Natural killer cell (primary cell): ENCODE measurements at regions not wholly inside any gene's neighbourhood (a gene's known extent, or its start where the extent isn't known, plus 50 kb on each side); places are given as distances from the start of the nearest gene placed in this dataset.

Experiments
- ATAC-seq, 3 donors: fragments of 150-1000 bp in 2 of 3; fragments of 200-7000 bp in 1 of 3; cut with Tn5 transposase; 1 replicate in 1 of 3; 2 replicates in 2 of 3; pipeline ENCODE4 v1.10.0; 2021; ENCODE audit warnings: mild to moderate bottlenecking in 2 of 3, moderate library complexity in 2 of 3
- DNase-seq, 2 donors: peaks; one replicate each; pipeline versions ENCODE4 v3.0.0 to v3.0.0-alpha.2; 2013 to 2021; ENCODE audit warnings: mixed read lengths in 1 of 2
- H3K27ac ChIP-seq: one replicate; pipeline ENCODE4 v1.5.1; 2013; ENCODE audit warnings: mild to moderate bottlenecking, low read length
- H3K27me3 ChIP-seq: one replicate; pipeline ENCODE4 v1.6.1; 2013; ENCODE audit warnings: low read length; ENCODE audit not compliant: control insufficient read depth, insufficient read depth
- H3K36me3 ChIP-seq: one replicate; pipeline ENCODE4 v1.6.1; 2013; ENCODE audit warnings: low read length; ENCODE audit not compliant: control insufficient read depth, insufficient read depth
- H3K4me1 ChIP-seq: one replicate; pipeline ENCODE4 v1.6.1; 2013; ENCODE audit warnings: low read length; ENCODE audit not compliant: control insufficient read depth, insufficient read depth
- H3K4me3 ChIP-seq: one replicate; pipeline ENCODE4 v1.5.1; 2013; ENCODE audit warnings: low read length
- H3K9me3 ChIP-seq: one replicate; pipeline ENCODE4 v1.6.1; 2013; ENCODE audit warnings: low read length; ENCODE audit not compliant: control insufficient read depth, insufficient read depth
- H3K27ac Mint-ChIP-seq, 2 donors: one replicate each; pipeline ENCODE4 v1.8.0; 2022; ENCODE audit warnings: mild to moderate bottlenecking in 2 of 2, mixed read lengths in 2 of 2, moderate library complexity in 1 of 2
- H3K27me3 Mint-ChIP-seq, 2 donors: one replicate each; pipeline ENCODE4 v1.8.0; 2022; ENCODE audit warnings: low read depth in 2 of 2, mixed read lengths in 2 of 2
- H3K36me3 Mint-ChIP-seq: one replicate; pipeline ENCODE4 v1.8.0; 2022; ENCODE audit warnings: mixed read lengths
- H3K4me1 Mint-ChIP-seq, 2 donors: one replicate each; pipeline ENCODE4 v1.8.0; 2022; ENCODE audit warnings: mixed read lengths in 2 of 2
- H3K4me3 Mint-ChIP-seq: one replicate; pipeline ENCODE4 v1.8.0; 2022; ENCODE audit warnings: mild to moderate bottlenecking, moderate library complexity, mixed read lengths
- H3K9me3 Mint-ChIP-seq, 2 donors: one replicate each; pipeline ENCODE4 v1.8.0; 2022; ENCODE audit warnings: mixed read lengths in 2 of 2
- WGBS: methylation state at CpG from one replicate; pipeline ENCODE4 v1.1.7; 2013; ENCODE audit warnings: missing lambda C conversion rate; ENCODE audit not compliant: insufficient coverage; 5-methylcytosine and 5-hydroxymethylcytosine counted together
- intact Hi-C: fragments of 100-400 bp; cut with micrococcal nuclease; formaldehyde crosslinking; loops from one replicate; pipeline ENCODE4 v1.14.2; 2022
- TF ChIP-seq, protein P1 (sequence below): fragments of 200-600 bp; IDR thresholded peaks from one replicate; pipeline ENCODE4 v1.8.0; 2022; ENCODE audit warnings: antibody characterized with exemption

DNA sequence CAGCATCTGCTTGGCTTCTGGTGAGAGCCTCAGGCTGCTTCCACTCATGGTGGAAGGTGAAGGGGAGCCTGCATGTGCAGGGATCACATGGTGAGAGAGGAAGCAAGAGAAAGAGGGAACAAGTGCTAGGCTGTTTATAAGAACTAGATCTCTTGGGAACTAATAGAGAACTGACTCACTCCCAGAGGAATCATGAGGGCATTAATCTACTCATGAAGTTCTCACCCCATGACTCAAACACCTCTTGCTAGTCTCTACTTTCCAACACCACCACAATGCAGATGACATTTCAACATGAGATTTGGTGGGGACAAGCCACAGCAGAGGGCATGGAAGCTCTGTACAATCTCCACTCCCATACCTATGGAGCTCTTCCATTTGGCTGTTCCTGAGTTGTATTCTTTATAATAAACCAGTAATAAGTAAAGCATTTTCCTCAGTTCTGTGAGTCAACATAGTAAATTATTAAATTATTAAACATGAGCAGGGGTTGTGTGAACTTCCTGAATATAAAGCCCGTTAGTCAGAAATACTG, 524.1 kb upstream of the NRSN1 start:
- no peaks in the 10 kb centered on the region for H3K9me3 ChIP-seq
- ATAC-seq (no peak), DNase-seq (no peak)
- no peaks in the 10 kb centered on the region for H3K27me3 Mint-ChIP-seq
- WGBS = 87% methylated on average over 1 of the region's 1 CpG
- H3K4me1 Mint-ChIP-seq = no peaks in the 10 kb centered on the region
- intact Hi-C loops = no loop called here
- H3K4me3 ChIP-seq = no peak overlapping the region
- TF ChIP-seq, protein P1, sequence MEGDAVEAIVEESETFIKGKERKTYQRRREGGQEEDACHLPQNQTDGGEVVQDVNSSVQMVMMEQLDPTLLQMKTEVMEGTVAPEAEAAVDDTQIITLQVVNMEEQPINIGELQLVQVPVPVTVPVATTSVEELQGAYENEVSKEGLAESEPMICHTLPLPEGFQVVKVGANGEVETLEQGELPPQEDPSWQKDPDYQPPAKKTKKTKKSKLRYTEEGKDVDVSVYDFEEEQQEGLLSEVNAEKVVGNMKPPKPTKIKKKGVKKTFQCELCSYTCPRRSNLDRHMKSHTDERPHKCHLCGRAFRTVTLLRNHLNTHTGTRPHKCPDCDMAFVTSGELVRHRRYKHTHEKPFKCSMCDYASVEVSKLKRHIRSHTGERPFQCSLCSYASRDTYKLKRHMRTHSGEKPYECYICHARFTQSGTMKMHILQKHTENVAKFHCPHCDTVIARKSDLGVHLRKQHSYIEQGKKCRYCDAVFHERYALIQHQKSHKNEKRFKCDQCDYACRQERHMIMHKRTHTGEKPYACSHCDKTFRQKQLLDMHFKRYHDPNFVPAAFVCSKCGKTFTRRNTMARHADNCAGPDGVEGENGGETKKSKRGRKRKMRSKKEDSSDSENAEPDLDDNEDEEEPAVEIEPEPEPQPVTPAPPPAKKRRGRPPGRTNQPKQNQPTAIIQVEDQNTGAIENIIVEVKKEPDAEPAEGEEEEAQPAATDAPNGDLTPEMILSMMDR = no peak
- H3K4me3 Mint-ChIP-seq = no peak overlapping the region
- no peak overlapping the region for H3K27ac ChIP-seq
- peaks cover 21 to 25% of the 10 kb centered on the region in 2 donors for H3K9me3 Mint-ChIP-seq
- no peak overlapping the region for H3K27ac Mint-ChIP-seq
- H3K4me1 ChIP-seq = no peaks in the 10 kb centered on the region
- no peaks in the 10 kb centered on the region for H3K36me3 ChIP-seq
- no peaks in the 10 kb centered on the region for H3K27me3 ChIP-seq
- H3K36me3 Mint-ChIP-seq = peaks cover 14% of the 10 kb centered on the region

DNA sequence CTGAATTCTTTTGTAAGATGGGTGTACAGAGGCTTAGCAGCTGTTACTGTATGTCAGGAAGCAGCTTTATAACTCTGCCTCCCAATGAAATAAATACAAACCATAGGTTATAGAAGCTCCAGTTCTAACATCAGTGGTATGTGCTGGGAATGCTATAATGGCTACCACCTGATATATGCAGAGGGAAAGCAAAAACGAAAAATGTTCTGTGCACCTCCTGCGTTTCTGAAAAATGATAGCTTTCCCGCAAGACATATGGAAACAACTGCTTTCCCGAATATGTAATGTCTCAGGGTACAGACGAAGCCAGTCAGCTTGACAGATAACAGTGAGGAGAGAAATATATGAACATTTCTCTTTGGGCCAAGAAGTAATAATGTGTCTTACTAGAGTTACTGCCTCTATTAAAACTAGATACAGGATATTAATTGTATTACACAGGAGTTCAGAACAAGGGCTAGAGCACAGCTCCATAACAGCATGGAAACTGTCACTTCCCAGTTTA, 517.0 kb upstream of the NRSN1 start:
- Histone ChIP-seq H3K4me1 (no peaks in the 10 kb centered on the region), H3K27me3 (no peaks in the 10 kb centered on the region), H3K36me3 (no peaks in the 10 kb centered on the region), H3K4me3 (no peak overlapping the region), H3K27ac (no peak overlapping the region), H3K9me3 (no peaks in the 10 kb centered on the region)
- no peak for DNase-seq
- TF ChIP-seq, protein P1 = no peak
- Mint-ChIP-seq H3K36me3 (no peaks in the 10 kb centered on the region), H3K27ac (no peak overlapping the region), H3K4me1 (no peaks in the 10 kb centered on the region), H3K4me3 (no peak overlapping the region), H3K27me3 (no peaks in the 10 kb centered on the region), H3K9me3 (peaks cover 9% of the 10 kb centered on the region in 2 donors)
- ATAC-seq = no peak
- 91% methylated on average over 5 of the region's 5 CpGs for WGBS
- intact Hi-C loops = no loop called here

DNA sequence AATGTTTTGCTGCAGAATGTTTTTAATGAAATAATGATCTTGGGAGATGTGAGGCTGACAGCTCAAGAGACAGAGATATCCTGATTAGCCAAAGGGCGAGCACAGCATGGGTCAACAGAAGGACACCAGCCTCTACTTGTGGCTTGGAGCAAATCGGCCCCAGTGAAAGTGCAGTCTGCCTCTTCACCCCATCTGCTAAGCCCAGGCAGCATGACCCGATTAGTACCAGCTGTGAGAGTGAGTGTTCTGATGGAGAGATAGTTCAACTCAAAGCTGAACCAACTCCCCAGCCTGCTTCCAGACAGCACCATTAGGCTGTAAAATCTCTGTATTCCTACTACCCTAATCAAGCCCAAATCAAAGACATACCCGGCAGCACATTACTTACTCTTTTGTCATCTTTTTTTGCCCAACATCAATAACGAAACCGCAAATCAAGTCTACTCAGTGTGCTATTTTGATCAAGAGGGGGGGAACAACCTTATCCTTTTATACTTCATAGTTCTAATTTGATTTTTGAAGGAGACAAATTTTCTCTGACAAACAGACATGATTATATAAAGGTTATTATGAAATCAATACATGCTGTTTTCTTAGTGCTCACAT, 514.1 kb upstream of the NRSN1 start:
- TF ChIP-seq, protein P1 = no peak
- no peak for ATAC-seq
- no peak overlapping the region for H3K4me3 ChIP-seq

DNA sequence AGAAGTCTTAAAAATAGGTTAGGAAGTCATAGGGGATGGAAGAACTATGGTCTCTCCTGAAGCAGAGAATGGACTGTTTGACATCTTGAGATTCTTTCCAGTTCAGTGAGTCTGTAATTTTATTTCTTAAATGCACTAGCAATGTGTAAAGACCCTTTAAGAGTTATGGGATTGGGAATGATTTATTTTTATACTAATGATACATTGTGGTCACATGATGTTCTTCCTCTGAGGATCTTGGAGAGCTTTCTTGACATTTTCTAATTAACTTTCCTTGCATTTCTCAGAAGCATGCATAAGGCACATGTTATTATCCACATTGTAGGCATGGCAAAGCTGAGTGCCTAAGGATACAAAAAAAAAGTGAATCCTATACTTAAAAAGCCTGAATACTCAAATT, 507.6 kb upstream of the NRSN1 start:
- no peaks in the 10 kb centered on the region for H3K36me3 Mint-ChIP-seq
- H3K4me3 Mint-ChIP-seq = no peak overlapping the region
- ATAC-seq = no peak
- TF ChIP-seq, protein P1 = no peak
- no peaks in the 10 kb centered on the region for H3K4me1 ChIP-seq
- no peak overlapping the region for H3K27ac ChIP-seq
- no peak for DNase-seq
- H3K4me3 ChIP-seq = no peak overlapping the region
- H3K27ac Mint-ChIP-seq = no peak overlapping the region
- intact Hi-C loops = no loop called here
- peaks cover 11 to 16% of the 10 kb centered on the region in 2 donors for H3K9me3 Mint-ChIP-seq
- no peaks in the 10 kb centered on the region for H3K27me3 Mint-ChIP-seq
- H3K9me3 ChIP-seq = no peaks in the 10 kb centered on the region
- no peaks in the 10 kb centered on the region for H3K27me3 ChIP-seq
- no peaks in the 10 kb centered on the region for H3K4me1 Mint-ChIP-seq
- H3K36me3 ChIP-seq = no peaks in the 10 kb centered on the region

More for the DNA sequence above, 514.1 kb upstream of the NRSN1 start:
- 88% methylated on average over 3 of the region's 6 CpGs for WGBS
- Mint-ChIP-seq H3K9me3 (peaks cover 8 to 9% of the 10 kb centered on the region in 2 donors), H3K4me3 (no peak overlapping the region), H3K4me1 (no peaks in the 10 kb centered on the region), H3K27me3 (no peaks in the 10 kb centered on the region), H3K27ac (no peak overlapping the region), H3K36me3 (no peaks in the 10 kb centered on the region)
- DNase-seq = no peak
- intact Hi-C loops = no loop called here
- no peaks in the 10 kb centered on the region for H3K36me3 ChIP-seq
- H3K27ac ChIP-seq = no peak overlapping the region
- no peaks in the 10 kb centered on the region for H3K9me3 ChIP-seq
- no peaks in the 10 kb centered on the region for H3K27me3 ChIP-seq
- H3K4me1 ChIP-seq = no peaks in the 10 kb centered on the region
